NK-92 treated with Interleukin-12 subunit alpha and Interleukin-12 subunit beta, amount 100 ng/mL, for 24 hours (cell line): ENCODE measurements at regions not wholly inside any gene's neighbourhood (a gene's known extent, or its start where the extent isn't known, plus 50 kb on each side); places are given as distances from the start of the nearest gene placed in this dataset.
"Not testable (repeated sequence)": the region's sequence is repeated elsewhere in the genome, so short reads cannot be mapped to it uniquely, and the experiment has no call there.

Experiments
- DNase-seq: peaks from one replicate; lab custom pipeline; 2025; lab: John Stamatoyannopoulos, UW

DNA sequence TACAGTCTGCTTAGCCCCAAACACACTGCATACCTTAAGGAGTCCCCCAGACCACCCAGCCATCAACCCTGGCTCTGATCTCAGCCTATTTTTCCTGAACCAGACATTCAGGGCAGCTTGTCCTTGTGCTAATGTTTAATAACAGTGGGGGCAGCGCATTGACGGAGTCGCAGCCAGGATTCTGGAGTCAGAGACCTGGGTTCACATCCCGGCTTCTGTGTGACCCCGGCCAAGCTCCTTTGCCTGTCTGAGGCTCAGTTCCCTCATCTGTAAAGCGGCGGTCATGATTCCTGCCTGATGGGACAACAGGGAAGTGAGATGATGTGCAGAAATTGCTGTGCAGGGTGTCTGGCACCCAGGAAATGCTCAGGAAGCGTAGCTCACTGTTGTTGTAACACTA is 63.1 kb downstream of the MATN1 start:
- DNase-seq, result no peak

DNA sequence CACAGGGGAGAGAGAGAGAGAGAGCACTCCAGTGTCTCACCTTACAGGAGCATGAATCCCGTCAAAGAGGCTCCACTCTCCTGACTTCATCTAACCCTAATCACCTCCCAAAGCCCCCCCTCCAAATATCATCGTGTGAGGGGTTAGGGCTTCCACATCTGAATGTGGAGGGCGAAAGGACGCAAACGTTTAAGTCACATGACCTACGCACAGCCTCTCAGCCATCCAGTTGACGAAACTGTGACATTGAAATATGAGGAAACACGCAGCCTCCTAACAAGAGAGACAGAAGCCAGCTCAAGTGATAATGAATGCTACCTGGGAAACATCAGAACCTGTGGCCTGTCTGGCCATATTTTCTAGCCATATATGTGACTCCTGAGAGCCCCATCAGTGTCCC is 63.7 kb downstream of the MATN1 start:
- no peak for DNase-seq

DNA sequence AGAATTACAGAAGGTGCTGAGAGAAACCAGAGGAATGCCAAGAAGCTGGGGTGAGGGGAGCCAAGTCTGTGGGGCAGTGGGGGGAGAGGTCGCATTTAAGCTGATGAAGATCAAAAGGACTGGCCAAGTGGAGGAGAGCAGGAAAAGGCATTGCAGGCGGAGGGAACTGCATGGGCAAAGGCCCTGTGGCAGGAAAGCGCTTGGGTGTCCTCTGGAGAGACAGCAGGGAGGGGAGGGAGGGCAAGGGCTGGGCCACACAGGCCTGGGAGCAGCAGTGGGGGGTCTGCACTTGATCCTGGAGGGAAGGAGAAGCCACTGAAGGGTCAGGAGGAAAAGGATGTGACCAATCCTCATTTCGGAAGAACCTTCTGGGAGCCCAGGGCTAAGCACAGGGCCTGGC is 65.0 kb downstream of the MATN1 start:
- DNase-seq, result not testable (repeated sequence)

DNA sequence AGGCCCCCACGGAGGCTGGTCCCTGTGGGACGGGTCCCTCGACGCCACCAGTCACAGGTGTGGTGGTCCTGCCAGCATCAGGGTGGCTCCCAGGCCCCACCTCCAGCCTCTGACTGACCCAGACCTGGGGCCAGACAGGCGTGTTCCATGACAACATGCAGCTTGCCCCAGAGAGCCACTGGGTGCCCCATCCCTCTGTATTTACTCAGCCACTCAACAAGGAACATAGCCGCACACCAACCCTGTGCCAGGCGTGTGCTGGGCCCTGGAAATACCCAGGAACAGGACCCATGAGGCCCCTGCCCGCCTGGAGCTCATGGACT is 65.4 kb downstream of the MATN1 start:
- DNase-seq, result no peak

DNA sequence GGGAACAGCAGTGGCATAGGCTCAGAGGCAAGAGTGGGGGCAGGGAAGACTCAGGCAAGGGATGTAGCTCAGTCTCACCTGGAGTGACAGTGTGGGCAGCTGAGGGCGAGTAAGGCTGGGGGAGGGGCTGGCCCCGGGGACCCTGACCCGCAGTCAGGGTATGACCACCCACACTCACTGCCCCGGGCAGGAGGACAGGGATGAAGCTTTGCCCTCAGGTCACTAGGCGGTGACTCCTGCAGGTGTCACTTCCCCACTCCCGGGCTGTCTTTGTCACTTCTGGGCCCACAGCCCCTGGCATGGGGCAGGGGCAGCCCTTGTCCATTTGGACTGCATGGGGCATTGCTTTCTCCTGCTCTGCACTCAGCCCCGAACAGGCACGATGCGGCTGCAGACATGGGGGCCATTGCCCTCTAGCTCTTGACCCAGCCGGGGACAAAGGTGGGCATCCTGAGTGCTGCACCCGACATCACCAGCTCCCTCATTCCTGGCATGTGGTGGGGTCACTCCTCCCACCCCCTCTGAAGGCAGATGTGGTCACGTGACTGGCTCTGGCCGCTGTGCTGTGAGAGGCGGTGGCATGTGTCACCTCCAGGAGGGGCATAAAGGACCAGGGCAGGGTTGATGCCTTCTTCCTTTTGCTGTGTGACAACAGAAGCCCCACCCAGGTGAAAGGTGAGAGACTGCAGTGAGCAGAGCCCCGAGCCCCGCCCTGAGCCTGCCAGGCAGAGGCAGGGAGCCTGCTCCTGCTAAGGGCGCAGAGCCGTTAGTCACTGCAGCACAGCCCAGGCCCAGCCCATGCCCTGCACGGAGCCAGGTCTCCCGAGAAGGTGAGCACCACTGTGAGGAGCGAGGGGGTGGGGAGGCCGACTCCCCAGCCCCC is 66.0 kb downstream of the MATN1 start:
- no peak for DNase-seq

DNA sequence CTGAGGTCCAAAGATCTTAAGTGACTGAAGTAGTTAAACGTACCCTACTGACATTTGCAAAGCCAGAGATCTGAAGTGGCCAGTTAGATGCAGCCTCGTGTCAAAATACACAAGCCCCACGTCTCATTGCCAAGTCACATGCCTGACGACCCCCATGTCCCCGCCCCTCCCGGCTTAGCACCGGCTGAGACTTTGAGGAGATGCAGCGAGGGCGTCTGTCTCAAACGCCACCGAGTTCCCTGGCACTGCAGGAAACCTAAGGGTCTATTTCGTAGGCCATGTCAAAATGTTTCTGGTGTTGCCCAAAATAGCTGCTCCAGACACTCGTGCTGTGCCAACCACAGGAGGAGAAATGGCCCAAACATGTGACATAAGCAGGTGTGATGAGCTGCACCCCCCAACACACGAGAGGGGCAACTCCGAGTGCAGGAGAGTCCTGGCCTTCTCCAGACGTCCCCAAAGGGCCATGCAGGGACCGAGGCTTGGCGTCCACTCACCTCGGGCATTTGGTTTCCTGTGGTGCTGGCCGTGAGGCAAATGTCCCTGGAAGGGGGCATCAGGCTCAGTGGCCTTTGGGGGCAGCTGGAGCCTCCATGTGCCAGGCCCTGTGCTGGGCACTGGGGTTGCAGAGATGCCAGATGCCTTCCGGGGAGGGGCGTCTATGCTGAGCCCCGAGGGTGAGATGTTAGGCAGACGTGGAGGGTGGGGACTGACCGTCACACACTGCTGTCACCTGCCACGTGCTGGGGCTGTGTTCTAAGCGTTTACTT is 67.0 kb downstream of the MATN1 start:
- no peak for DNase-seq

DNA sequence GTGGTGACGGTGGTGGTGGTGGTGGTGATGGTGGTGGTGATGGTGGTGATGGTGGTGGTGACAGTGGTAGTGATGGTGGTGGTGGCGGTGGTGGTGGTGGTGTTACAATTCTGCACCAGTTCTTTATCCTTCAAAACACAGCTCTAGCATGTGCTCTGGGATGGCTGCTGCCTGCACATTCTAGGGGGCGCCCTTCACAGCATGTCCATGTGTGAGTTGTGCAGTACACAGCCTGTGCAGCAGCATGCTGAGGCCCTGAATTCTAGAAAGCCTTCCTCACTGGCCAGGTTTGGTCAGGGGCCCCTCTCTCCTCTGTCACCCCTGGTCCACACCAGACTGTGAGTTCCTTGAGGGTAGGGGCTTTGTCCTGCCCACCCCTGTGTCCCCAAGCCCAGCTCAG is 67.7 kb downstream of the MATN1 start:
- DNase-seq, result no peak

DNA sequence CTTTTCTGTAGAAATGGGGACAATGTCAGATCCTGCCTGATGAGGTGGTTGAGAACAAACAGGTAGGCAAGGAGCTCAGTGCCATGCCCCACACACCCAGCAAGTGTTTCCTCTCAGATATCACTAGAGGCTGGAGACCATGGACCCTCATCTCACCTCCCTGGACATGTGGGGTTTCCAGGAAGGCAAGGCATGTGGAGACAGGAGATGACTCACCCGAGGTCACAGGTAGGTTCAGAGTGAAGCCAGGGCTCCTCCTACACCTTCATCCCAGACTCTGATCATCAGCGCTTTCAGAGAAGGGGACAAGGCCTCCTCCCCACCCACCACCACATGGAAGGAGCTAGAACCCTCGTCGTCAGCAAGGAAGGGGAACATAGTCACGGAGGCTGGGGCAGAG is 69.2 kb downstream of the MATN1 start:
- DNase-seq, result no peak

DNA sequence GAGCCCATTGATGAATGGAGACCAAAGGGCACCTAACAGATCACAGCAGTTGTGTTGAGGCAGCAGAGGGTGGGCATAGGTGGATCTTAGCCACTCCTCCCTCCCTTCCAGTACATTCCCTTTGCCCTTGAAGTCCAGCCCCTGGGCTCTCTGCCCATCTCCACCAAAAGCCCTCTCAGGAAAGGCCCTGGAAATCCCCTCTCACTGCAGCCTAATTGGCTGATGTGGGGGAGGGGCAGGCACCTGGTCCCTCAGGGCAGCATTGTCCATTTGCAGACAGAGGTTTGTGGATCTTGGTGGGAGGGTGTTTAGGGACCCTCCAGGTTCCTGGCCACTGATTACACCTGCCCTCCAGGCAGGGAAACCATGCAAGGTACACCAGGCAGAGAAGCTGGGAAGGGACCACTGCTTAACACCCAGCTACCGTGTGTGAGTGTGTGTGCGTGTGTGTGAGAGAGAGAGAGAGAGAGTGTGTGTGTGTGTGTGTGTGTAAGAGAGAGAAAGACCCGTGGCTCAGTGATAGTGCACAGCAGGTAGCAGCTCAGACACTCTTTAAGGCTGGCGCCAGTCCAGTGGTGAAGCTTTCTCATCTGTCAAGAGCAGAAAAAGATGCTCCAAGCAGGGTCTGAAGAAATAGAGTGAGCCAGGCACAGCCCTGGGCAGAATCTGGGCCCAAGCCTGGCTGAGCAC is 71.1 kb downstream of the MATN1 start:
- DNase-seq, result no peak

DNA sequence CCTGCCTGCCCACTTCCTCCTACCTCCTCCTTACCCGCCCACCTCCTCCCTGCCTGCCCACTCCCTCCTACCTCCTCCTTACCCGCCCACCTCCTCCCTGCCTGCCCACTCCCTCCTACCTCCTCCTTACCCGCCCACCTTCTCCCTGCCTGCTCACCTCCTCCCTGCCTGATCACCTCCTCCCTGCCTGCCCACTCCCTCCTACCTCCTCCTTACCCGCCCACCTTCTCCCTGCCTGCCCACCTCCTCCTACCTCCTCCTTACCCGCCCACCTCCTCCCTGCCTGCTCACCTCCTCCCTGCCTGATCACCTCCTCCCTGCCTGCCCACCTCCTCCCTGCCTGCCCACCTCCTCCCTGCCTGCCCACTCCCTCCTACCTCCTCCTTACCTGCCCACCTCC is 72.0 kb downstream of the MATN1 start:
- not testable (repeated sequence) for DNase-seq

DNA sequence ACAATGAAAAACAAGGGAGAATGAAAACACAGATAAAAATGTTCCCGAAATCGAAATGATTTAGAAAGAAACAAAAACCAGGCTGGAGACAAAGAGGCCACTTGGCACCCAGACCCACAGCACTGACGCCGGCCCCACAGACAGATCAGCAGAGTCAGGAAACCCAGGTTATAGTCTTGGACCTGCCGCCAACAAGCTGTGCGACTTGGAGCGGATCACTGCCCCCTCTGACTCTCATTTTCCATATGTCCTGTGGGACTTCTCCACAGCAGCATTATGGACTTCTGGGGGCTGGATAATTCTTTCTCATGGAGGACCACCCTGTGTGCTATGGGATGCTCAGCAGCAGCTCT is 72.4 kb downstream of the MATN1 start:
- DNase-seq, result no peak

DNA sequence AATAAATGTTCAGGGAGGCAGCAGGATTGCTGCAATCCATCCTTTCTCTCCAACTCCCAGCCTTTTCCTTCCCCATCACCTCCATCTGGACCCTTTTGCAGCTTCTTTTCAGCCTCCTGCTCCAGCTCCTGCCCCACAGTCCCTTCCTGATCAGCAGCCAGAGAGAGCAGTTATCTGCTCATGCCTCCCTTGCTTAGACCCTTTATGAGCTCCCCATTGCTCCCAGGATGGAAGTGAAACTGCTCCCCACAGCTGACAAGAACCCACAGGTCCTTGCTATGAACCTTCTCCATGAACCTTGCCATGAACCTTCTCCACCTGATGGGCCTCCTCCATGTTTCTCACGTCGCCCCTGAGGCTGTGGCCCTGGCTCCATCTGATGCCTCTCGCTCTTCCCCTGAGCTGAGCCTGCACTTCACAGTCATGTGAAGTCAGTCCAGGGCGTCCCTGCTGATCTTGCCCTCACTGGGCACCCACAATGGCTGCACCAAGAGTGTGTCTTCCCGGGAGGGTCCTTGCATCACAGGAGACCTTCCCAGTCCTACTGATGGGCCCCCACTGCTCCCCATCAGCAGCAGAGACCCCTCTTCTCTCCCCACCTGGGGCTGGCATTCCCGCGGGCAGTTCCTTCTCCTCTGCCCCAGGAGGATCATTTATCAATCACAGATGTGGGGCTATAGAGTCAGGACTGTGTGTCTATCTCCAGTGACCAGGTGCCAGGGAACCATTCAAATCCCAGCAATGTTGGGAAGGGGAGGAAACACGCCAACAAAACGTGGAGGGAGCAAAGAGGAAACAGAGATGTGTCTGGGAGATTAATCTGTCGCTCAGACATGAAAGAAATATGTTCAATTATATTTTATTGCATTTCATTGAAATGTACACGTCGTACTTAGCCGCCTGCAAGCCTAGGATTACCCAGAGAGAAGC is 73.1 kb downstream of the MATN1 start:
- DNase-seq, result no peak

DNA sequence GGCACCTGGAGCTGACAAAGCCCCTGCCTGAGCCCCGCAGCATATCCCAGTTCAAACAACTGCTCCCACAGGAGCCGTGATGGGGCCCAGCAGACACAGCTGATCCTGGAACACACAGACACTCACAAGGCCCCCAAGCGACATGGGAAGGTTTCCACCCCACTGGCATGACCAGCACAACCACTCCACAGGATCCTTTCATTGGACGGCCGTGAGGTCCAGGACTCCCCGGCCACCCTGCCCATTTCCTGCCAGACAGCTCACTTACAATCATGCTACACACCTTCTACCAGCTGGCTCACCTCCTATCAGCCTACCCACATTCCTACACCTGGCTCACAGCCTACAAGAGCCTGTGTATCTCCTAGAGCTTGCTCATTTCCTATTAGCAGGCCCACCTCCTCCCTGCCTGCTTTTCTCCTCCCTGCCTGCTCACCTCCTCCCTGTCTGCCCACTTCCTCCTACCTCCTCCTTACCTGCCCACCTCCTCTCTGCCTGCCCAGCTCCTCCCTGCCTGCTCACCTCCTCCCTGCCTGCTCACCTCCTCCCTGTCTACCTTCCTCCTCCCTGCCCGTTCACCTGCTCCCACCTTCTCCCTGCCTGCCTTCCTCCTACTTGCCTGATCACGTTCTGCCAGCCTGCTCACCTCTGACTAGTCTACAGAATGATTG is 73.9 kb downstream of the MATN1 start:
- DNase-seq, result no peak

DNA sequence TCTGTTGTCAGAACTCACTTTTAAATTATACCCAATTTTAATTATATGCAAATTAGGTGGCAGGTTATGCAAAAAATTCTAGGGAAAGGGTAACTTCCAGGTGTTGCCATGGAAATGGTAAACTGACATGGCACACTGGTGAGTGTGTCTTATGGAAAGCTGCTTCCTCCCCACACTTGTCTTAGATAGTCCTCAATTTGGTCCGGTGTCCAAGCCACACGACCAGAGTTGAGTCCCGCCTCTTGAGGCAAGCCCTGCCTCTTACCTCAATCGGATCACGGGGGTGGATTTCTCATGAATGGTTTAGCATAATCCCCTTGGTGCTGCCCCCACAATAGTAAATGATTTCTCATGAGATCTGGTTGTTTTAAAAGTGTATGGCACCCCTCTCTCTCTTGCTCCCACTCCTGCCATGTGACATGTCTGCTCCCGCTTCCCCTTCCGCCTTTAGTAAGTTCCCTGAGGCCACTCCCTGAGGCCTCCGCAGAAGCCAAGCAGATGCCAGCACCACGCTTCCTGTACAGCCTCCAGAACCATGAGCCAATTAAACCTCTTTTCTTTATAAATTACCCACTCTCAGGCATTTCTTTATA is 74.9 kb downstream of the MATN1 start:
- DNase-seq, result no peak

DNA sequence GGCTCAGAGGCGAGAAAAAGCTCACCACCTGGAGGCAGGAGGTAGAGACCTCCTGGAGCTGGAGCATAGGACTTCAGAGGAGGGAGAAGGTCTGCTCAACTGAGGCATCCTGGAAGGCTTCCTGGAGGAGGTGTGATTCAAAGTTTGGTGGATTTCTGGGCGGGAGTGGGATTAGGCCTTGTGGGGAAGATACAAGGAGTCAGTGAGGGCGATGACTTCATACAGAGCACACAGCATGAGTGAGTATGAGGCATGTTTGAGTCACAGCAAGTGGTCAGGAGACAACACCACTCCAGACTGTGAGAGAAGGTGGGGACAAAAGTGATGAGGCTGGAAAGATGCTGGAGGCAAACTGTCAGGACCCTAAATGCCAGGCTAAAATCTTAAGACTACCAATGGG is 77.6 kb downstream of the MATN1 start:
- no peak for DNase-seq

DNA sequence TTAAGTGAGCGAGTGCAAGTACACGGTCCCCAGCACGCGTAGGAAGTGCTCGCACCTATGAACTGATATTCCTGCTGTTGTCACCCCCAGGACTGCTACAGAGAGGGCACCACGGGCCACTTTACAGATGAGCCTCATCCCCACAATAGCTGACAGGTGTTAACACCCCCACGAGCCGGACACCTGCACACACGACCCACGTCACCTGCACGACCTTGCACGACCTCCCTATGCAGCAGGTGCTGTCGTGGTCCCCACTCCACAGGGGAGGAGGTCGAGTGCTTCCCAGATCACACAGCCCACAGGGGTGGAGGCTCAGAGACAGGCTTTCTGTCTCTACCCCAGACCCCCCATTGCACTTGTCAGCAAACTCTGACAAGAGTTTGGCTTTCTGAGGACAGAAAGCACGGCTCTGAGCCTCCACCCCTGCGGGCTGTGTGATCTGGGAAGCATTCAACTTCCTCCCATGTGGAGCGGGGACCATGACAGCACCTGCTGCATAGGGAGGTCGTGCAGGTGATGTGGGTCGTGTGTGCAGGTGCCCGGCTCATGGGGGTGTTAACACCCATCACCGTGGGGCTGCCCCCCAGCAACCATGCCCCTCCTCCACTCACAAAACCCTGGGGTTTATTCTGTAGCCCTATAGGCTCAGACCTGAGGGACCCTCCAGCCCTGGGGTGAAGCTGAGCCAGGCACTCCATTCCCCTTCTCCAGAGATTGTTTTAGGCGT is 80.8 kb downstream of the MATN1 start:
- no peak for DNase-seq

DNA sequence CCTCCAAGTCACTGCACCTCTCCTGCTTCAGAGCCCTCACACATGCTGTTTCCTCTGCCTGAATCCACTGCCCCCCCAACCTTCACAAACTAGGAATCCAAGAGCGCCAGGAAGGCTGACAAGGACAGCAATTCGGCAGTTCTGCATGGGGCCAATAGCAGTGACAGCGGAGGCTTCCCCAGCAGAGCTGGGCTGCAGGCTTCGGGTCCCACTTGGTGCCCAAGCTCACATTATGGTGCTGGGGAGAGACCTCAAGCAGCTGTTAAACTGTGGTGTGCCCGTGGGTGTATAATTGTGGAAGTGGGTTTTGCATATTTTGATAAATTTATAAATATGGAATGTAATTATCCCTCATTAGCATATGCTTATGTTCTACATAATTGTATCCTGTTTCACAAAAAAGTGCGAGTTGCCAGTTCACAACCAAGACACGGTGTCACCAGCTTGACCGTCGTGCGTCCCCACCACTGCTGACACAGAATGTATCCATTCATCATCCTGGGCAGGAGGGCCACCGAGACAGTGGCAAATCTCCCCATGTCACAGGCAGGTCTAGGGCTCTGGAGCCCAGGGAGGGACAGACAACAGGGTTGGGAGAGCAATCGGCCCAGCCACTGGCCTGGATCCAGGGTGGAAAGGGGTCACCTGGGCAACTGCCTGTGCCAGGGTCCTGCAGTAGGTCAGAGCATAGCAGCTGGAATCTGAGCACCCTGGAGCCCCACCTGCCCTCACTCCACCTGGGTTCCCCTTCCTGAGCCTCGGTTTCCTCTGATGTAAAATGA is 81.6 kb downstream of the MATN1 start:
- DNase-seq, result no peak

DNA sequence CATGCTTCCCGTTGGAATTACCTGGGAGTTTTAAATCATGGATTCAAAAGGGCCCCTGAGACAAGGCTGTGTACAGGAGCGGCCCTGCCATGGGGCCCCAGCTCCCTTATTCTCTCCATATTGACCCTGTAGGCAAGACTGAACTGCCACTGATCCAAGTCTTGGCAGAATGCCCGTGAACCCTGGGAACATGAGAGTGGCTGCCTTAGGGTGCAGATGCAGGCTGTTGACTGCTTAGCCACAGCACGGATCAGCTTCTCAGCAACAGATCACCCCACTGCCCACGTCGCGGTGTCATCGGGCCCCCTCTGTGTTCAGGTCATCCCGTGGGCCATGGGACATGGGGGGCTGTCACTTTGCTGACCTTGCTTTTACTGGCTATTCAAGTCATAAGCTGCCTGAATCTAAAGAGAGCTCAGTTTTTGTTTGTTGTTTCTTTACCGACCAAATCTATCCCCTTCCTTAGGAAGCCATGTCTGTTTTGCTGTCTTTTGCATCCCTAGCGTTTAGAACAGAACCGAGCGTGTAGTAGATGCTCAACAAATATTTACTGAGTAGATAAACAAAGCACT is 83.4 kb downstream of the MATN1 start:
- DNase-seq, result no peak

DNA sequence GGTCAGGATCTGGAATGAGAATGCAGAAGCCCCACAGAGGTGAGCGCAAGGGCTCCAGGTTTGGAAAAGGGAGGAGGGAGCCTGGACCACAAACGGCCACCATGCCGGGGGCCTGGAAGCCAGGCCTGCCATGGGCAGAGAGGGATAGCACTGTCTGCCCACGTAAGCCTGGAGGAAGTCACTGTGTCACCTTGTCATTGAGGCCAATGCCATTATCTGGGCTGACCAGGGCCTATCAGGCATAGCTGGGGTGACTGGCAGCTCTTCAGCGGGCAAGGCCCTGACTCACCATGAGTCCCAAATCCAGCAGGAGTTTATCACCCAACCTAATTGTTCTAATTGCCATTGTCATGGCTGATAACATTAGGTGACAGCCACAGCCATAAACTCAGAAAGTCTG is 84.6 kb downstream of the MATN1 start:
- no peak for DNase-seq
